ENCODE measurements at regions not wholly inside any gene's neighbourhood (a gene's known extent, or its start where the extent isn't known, plus 50 kb on each side); places are given as distances from the start of the nearest gene placed in this dataset.
"Not testable (repeated sequence)": the region's sequence is repeated elsewhere in the genome, so short reads cannot be mapped to it uniquely, and the experiment has no call there.

DNA sequence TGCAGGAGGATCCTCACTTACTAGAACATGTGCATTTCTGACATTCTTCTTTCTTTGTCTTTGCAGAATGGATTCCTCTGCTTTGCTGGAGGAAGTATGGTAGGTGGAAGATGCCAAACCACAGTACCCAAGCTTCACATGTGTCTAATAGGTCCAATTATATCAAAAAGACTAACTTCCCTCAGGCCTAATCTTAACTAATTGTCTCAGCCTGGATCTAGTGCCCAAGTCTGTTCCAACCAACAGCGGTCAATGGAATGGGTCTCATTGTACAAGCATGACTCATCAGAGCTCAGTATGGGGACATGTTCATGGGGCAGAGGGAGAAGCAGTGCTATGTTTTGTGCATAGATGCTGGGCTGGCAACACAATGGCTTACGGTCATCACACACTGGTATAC lies 81.6 kb upstream of the CSNK1A1L start:
- Histone ChIP-seq H3K4me1 (ENCODE audit: control insufficient read depth in 1 of 2, insufficient read depth in 2 of 2, low read length in 2 of 2) (no peaks in the 10 kb centered on the region), H3K27ac (ENCODE audit: low read length) (no peak overlapping the region), H3K36me3 (ENCODE audit: control insufficient read depth in 1 of 2, insufficient read depth in 2 of 2, low read length in 2 of 2) (no peaks in the 10 kb centered on the region), H3K9me3 (ENCODE audit: control insufficient read depth in 1 of 2, low read length in 2 of 2) (peaks cover 0 to 4% of the 10 kb centered on the region in 2 donors), H3K4me3 (ENCODE audit: low read depth in 1 of 2, low read length in 2 of 2) (no peak overlapping the region), H3K27me3 (ENCODE audit: low read depth, low read length) (no peaks in the 10 kb centered on the region)

GRCh38 chr13:37181620-37182019 lies 76.2 kb upstream of the CSNK1A1L start:
- H3K36me3 ChIP-seq (ENCODE audit: control insufficient read depth in 1 of 2, insufficient read depth in 2 of 2, low read length in 2 of 2), result no peaks in the 10 kb centered on the region
- H3K4me1 ChIP-seq (ENCODE audit: control insufficient read depth in 1 of 2, insufficient read depth in 2 of 2, low read length in 2 of 2), result no peaks in the 10 kb centered on the region
- H3K9me3 ChIP-seq (ENCODE audit: control insufficient read depth in 1 of 2, low read length in 2 of 2), result no peaks in the 10 kb centered on the region
- no peak overlapping the region for H3K4me3 ChIP-seq (ENCODE audit: low read depth in 1 of 2, low read length in 2 of 2)
- no peak overlapping the region for H3K27ac ChIP-seq (ENCODE audit: low read length)
- no peaks in the 10 kb centered on the region for H3K27me3 ChIP-seq (ENCODE audit: low read depth, low read length)

DNA sequence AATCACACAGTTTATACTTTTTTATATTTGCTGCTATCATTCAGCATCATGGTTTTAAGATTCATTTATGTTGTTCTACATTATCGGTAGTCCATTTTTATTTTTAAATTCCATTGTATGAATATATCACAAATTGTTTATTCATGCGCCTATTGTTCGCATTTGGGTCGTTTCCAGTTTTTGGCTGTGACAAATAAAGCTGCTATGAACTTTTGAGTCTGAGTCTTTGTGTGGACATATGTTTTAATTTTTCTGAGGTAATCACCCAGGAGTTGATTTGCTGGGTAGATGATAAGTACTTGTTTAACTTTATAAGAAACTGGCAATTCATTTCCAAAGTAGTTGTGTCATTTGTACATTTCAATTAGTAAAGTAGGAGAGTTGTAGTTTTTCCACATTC lies 74.2 kb upstream of the CSNK1A1L start:
- H3K36me3 ChIP-seq (ENCODE audit: control insufficient read depth in 1 of 2, insufficient read depth in 2 of 2, low read length in 2 of 2), result no peaks in the 10 kb centered on the region
- no peak overlapping the region for H3K27ac ChIP-seq (ENCODE audit: low read length)
- H3K9me3 ChIP-seq (ENCODE audit: control insufficient read depth in 1 of 2, low read length in 2 of 2), result no peaks in the 10 kb centered on the region
- no peak overlapping the region for H3K4me3 ChIP-seq (ENCODE audit: low read depth in 1 of 2, low read length in 2 of 2)
- no peaks in the 10 kb centered on the region for H3K27me3 ChIP-seq (ENCODE audit: low read depth, low read length)
- H3K4me1 ChIP-seq (ENCODE audit: control insufficient read depth in 1 of 2, insufficient read depth in 2 of 2, low read length in 2 of 2), result no peaks in the 10 kb centered on the region

GRCh38 chr13:37177125-37177524 lies 71.7 kb upstream of the CSNK1A1L start:
- Histone ChIP-seq H3K27me3 (ENCODE audit: low read depth, low read length) (no peaks in the 10 kb centered on the region), H3K4me1 (ENCODE audit: control insufficient read depth in 1 of 2, insufficient read depth in 2 of 2, low read length in 2 of 2) (no peaks in the 10 kb centered on the region), H3K4me3 (ENCODE audit: low read depth in 1 of 2, low read length in 2 of 2) (no peak overlapping the region), H3K36me3 (ENCODE audit: control insufficient read depth in 1 of 2, insufficient read depth in 2 of 2, low read length in 2 of 2) (no peaks in the 10 kb centered on the region), H3K27ac (ENCODE audit: low read length) (no peak overlapping the region), H3K9me3 (ENCODE audit: control insufficient read depth in 1 of 2, low read length in 2 of 2) (no peaks in the 10 kb centered on the region)

DNA sequence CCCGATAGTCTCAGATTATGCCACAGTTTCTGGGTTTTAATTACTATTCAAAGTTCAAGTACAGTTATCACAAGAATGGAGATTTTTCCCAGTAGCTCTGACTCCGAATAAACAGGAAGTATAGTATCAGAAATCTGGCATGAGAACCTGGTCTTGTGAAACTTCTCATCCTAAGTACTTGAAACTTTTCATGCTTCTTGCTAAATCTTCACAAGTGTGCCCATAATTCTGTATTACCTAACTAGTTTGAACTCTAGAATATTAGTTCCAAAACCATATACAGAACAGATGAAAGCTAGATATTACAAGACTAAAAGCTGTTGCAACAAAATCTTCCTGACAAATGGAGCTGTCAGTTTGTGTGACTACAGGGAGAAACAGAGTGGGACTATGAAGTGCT lies 70.5 kb upstream of the CSNK1A1L start:
- H3K4me1 ChIP-seq (ENCODE audit: control insufficient read depth in 1 of 2, insufficient read depth in 2 of 2, low read length in 2 of 2), result no peaks in the 10 kb centered on the region
- H3K27ac ChIP-seq (ENCODE audit: low read length), result no peak overlapping the region

GRCh38 chr13:37173214-37173613 lies 67.8 kb upstream of the CSNK1A1L start:
- no peaks in the 10 kb centered on the region for H3K4me1 ChIP-seq (ENCODE audit: control insufficient read depth in 1 of 2, insufficient read depth in 2 of 2, low read length in 2 of 2)
- H3K9me3 ChIP-seq (ENCODE audit: control insufficient read depth in 1 of 2, low read length in 2 of 2), result no peaks in the 10 kb centered on the region
- H3K27me3 ChIP-seq (ENCODE audit: low read depth, low read length), result no peaks in the 10 kb centered on the region
- no peak overlapping the region for H3K27ac ChIP-seq (ENCODE audit: low read length)
- H3K4me3 ChIP-seq (ENCODE audit: low read depth in 1 of 2, low read length in 2 of 2), result no peak overlapping the region
- H3K36me3 ChIP-seq (ENCODE audit: control insufficient read depth in 1 of 2, insufficient read depth in 2 of 2, low read length in 2 of 2), result no peaks in the 10 kb centered on the region

More for the DNA sequence above, 70.5 kb upstream of the CSNK1A1L start:
- no peaks in the 10 kb centered on the region for H3K9me3 ChIP-seq (ENCODE audit: control insufficient read depth in 1 of 2, low read length in 2 of 2)
- H3K4me3 ChIP-seq (ENCODE audit: low read depth in 1 of 2, low read length in 2 of 2), result no peak overlapping the region
- H3K27me3 ChIP-seq (ENCODE audit: low read depth, low read length), result no peaks in the 10 kb centered on the region
- no peaks in the 10 kb centered on the region for H3K36me3 ChIP-seq (ENCODE audit: control insufficient read depth in 1 of 2, insufficient read depth in 2 of 2, low read length in 2 of 2)

DNA sequence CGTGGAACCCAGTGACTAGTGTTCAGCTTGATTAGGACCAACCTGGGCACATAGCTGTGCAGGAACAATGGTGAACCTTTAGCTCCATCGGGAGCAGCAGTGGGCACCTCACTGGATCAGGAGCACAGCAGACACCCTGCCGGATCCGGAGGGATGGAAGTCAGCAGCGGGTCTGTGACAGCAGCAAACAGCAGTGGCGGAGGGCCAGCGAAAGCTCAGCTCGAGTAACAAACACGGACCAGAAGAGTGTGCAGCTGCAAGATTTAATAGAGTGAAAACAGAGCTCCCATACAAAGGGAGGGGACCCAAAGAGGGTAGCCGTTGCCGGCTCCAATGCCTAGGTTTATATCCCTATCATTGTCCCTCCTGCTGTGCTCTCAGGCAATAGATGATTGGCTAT lies 66.8 kb upstream of the CSNK1A1L start:
- not testable (repeated sequence) for H3K9me3 ChIP-seq (ENCODE audit: control insufficient read depth in 1 of 2, low read length in 2 of 2); H3K4me3 ChIP-seq (ENCODE audit: low read depth in 1 of 2, low read length in 2 of 2); H3K4me1 ChIP-seq (ENCODE audit: control insufficient read depth in 1 of 2, insufficient read depth in 2 of 2, low read length in 2 of 2); H3K27ac ChIP-seq (ENCODE audit: low read length); H3K36me3 ChIP-seq (ENCODE audit: control insufficient read depth in 1 of 2, insufficient read depth in 2 of 2, low read length in 2 of 2); H3K27me3 ChIP-seq (ENCODE audit: low read depth, low read length)

- H3K27ac ChIP-seq (ENCODE audit: low read length), result no peak overlapping the region
- no peaks in the 10 kb centered on the region for H3K9me3 ChIP-seq (ENCODE audit: control insufficient read depth in 1 of 2, low read length in 2 of 2)
- H3K4me3 ChIP-seq (ENCODE audit: low read depth in 1 of 2, low read length in 2 of 2), result no peak overlapping the region
- no peaks in the 10 kb centered on the region for H3K36me3 ChIP-seq (ENCODE audit: control insufficient read depth in 1 of 2, insufficient read depth in 2 of 2, low read length in 2 of 2)
- no peaks in the 10 kb centered on the region for H3K4me1 ChIP-seq (ENCODE audit: control insufficient read depth in 1 of 2, insufficient read depth in 2 of 2, low read length in 2 of 2)
- no peaks in the 10 kb centered on the region for H3K27me3 ChIP-seq (ENCODE audit: low read depth, low read length)
Observed at GRCh38 chr13:37168926-37169325, 63.5 kb upstream of the CSNK1A1L start.

- Histone ChIP-seq H3K4me1 (ENCODE audit: control insufficient read depth in 1 of 2, insufficient read depth in 2 of 2, low read length in 2 of 2) (no peaks in the 10 kb centered on the region), H3K36me3 (ENCODE audit: control insufficient read depth in 1 of 2, insufficient read depth in 2 of 2, low read length in 2 of 2) (no peaks in the 10 kb centered on the region), H3K9me3 (ENCODE audit: control insufficient read depth in 1 of 2, low read length in 2 of 2) (no peaks in the 10 kb centered on the region), H3K27me3 (ENCODE audit: low read depth, low read length) (no peaks in the 10 kb centered on the region), H3K27ac (ENCODE audit: low read length) (no peak overlapping the region), H3K4me3 (ENCODE audit: low read depth in 1 of 2, low read length in 2 of 2) (no peak overlapping the region)
Observed at GRCh38 chr13:37168151-37168550, 62.7 kb upstream of the CSNK1A1L start.

GRCh38 chr13:37164635-37165034 lies 59.2 kb upstream of the CSNK1A1L start:
- Histone ChIP-seq H3K9me3 (ENCODE audit: control insufficient read depth in 1 of 2, low read length in 2 of 2) (peaks cover 0 to 11% of the 10 kb centered on the region in 2 donors), H3K4me3 (ENCODE audit: low read depth in 1 of 2, low read length in 2 of 2) (no peak overlapping the region)

DNA sequence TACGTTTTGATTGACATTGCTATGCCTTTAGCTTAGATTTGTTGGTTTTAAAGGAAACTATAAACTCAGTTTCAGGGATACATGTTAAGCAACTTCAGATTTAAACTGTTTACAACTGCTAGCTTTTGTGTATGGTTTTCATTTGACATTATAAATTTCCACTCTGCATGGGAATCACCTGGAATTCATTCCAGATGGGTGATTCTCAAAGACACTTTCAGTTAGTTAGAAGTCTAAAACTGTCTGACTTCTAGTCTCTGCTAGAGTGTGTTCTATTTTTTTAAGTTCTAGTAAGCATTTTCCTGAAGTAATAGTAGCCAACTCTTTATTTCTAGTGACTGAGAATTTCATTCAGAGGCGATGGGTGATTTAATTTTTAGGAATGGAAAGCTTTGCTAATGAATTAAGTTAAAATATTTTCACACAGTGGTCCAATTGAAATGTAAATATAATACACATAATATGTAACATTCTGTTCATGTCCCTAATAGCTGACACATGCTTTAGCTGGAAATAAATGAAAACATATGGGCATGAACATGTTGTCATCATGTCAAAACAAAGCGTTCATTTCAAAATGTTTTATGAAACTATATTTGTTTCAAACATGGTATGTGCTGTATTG lies 58.3 kb upstream of the CSNK1A1L start:
- Histone ChIP-seq H3K9me3 (ENCODE audit: control insufficient read depth in 1 of 2, low read length in 2 of 2) (peaks cover 0 to 15% of the 10 kb centered on the region in 2 donors), H3K27ac (ENCODE audit: low read length) (no peak overlapping the region), H3K27me3 (ENCODE audit: low read depth, low read length) (no peaks in the 10 kb centered on the region), H3K36me3 (ENCODE audit: control insufficient read depth in 1 of 2, insufficient read depth in 2 of 2, low read length in 2 of 2) (no peaks in the 10 kb centered on the region), H3K4me1 (ENCODE audit: control insufficient read depth in 1 of 2, insufficient read depth in 2 of 2, low read length in 2 of 2) (no peaks in the 10 kb centered on the region), H3K4me3 (ENCODE audit: low read depth in 1 of 2, low read length in 2 of 2) (no peak overlapping the region)

More at GRCh38 chr13:37164635-37165034, 59.2 kb upstream of the CSNK1A1L start:
- H3K4me1 ChIP-seq (ENCODE audit: control insufficient read depth in 1 of 2, insufficient read depth in 2 of 2, low read length in 2 of 2), result no peaks in the 10 kb centered on the region
- H3K27me3 ChIP-seq (ENCODE audit: low read depth, low read length), result no peaks in the 10 kb centered on the region
- H3K36me3 ChIP-seq (ENCODE audit: control insufficient read depth in 1 of 2, insufficient read depth in 2 of 2, low read length in 2 of 2), result no peaks in the 10 kb centered on the region
- H3K27ac ChIP-seq (ENCODE audit: low read length), result no peak overlapping the region

DNA sequence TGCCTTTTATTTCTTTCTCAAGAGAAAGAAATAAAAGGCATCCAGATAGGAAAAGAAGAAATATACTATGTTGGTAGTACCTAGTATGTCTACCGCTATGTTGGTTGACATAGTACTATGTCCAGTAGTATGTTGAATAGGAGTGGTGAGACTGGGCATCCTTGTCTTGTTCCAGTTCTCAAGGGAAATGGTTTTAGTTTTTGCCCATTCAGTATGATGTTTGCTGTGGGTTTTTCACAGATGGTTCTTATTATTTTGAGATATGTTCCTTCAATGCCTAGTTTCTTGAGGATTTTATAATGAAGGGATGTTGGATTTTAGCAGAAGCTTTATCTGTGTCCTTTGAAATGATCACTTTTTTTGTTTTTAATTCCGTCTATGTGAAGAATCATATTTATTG lies 53.0 kb upstream of the CSNK1A1L start:
- no peaks in the 10 kb centered on the region for H3K4me1 ChIP-seq (ENCODE audit: control insufficient read depth in 1 of 2, insufficient read depth in 2 of 2, low read length in 2 of 2)
- H3K27ac ChIP-seq (ENCODE audit: low read length), result no peak overlapping the region
- peaks cover 0 to 15% of the 10 kb centered on the region in 2 donors for H3K9me3 ChIP-seq (ENCODE audit: control insufficient read depth in 1 of 2, low read length in 2 of 2)
- H3K27me3 ChIP-seq (ENCODE audit: low read depth, low read length), result no peaks in the 10 kb centered on the region
- no peaks in the 10 kb centered on the region for H3K36me3 ChIP-seq (ENCODE audit: control insufficient read depth in 1 of 2, insufficient read depth in 2 of 2, low read length in 2 of 2)
- no peak overlapping the region for H3K4me3 ChIP-seq (ENCODE audit: low read depth in 1 of 2, low read length in 2 of 2)
